GM19467 (cell line): ENCODE measurements at regions not wholly inside any gene's neighbourhood (a gene's known extent, or its start where the extent isn't known, plus 50 kb on each side); places are given as distances from the start of the nearest gene placed in this dataset.
"Not testable (repeated sequence)": the region's sequence is repeated elsewhere in the genome, so short reads cannot be mapped to it uniquely, and the experiment has no call there.

Experiments used
- ATAC-seq: cut with Tn5 transposase; IDR thresholded peaks from one replicate; pipeline ENCODE4 v1.9.1; 2021; ENCODE audit warnings: mild to moderate bottlenecking, moderate library complexity; ENCODE audit not compliant: unreplicated experiment

DNA sequence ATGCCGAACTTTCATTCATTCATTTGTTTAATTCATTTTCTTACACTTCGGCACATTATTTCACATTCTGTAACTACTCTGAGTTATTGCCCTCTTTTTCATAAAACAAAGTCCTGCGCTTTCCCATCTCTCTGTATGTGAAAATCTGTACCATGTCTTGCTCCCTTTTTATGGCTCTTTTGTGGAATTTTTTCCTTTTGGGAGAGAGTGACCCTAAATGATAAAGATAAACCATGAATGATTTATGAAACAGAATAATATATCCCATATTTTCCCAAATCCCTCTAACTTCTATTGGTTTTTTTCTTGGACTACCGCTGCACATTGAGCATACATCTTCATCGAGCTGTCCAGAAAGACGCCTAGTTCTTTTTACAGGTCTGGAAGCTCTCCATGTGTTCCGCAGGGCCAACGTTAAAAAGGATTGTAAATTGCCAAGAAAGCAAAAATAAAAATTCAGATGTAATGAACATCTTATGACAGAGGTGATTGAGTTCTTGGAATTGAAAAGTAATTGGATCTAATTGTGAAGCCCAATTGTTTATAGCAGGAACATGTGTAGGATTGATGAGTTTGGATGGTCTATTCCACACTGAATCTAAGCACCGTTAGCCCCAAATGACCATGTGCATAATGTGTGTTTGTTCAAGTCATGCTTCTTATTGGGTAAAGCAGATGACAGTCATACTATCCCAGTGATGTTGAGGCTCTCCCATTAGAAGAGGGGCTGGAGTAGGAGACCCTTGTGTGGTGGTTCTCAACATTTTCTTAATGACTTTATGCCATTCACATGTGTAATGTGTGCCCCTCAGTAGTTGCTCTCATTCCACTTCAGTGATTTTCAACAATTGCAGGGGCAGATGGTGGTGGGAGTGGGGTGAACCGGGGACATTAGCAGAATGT lies 378.9 kb downstream of the DLEU7 start:
- no peak for ATAC-seq

DNA sequence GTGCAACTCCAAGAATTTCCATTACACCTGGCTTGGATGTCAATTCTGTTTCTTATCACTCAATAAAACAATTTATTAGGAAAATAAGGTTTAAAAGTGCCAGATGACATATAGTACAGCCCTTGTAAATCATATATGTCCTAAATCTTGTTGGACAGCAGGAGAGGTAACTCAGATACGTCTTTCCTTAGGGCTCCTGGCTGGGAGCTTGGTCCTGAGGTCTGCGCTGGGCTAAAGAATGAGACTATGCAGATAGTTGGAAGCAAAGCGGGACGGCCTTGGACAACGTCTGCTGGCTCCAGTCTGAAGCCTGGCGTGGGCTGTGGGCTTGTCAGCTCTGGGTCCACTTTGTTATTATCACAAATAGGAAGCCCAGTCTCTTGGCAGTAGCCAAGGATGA lies 377.0 kb downstream of the DLEU7 start:
- ATAC-seq = no peak

GRCh38 chr13:50467156-50468110 lies 376.1 kb downstream of the DLEU7 start:
- no peak for ATAC-seq

GRCh38 chr13:50468849-50469669 lies 374.4 kb downstream of the DLEU7 start:
- no peak for ATAC-seq

GRCh38 chr13:50473050-50473449 lies 370.4 kb downstream of the DLEU7 start:
- not testable (repeated sequence) for ATAC-seq

DNA sequence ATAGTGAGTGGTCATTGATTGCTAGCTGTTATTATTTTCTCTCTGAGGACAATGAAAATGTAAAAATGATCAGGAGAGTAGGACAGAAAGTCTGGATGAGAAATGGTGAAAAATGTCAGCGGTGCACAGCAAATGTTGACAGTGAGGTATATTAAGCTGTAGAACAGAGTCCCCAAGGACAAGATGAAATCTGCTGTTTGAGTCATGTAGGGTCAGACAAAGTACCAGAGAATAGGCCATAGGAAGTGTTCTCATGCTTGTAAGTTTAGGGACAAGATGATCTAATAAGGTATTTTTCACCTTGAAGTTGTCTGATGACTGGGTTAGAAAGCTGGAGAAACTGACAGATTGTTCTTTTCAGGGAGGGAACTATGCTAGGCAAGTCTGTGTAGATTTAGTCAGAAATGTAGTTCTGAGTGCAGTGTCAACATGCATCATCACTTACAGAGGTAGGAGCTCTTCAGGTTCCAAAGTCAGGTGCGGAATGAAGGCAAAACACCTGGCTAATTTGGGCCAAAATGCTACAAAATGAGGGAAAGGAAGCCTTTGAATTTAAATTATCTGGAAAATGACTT lies 369.3 kb downstream of the DLEU7 start:
- ATAC-seq = no peak

DNA sequence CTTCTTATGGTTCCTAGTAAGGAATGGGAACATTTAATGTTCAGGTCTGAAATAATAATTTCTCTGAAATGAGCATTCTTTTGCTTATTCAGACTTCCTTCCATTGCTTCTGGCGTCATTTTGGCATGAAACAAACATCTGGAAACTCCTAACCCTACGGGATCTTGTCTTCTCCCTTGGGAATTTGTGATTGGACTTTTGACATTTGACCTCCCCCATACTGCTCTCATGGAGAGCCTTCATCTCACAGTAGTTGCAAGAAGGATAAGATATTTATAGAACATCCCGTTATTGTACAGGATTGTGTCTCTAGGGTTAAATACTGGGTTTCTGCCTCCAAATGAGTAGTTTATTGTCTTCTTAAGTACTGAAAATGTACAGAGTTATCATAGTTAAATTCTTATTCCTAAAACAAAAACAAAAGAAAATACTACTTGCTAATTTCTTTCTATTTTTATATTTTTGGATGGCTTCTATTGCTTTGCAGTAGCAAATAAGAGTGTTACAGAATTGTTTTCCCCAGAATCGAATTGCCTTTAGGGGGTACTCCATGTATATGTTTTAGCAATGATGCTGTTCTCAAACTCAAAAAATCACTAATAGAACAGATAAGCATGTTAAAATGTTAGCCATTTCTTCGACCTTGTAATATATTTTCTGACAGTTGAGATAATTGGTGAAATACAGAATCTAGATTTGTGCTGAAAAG lies 366.8 kb downstream of the DLEU7 start:
- ATAC-seq = no peak

DNA sequence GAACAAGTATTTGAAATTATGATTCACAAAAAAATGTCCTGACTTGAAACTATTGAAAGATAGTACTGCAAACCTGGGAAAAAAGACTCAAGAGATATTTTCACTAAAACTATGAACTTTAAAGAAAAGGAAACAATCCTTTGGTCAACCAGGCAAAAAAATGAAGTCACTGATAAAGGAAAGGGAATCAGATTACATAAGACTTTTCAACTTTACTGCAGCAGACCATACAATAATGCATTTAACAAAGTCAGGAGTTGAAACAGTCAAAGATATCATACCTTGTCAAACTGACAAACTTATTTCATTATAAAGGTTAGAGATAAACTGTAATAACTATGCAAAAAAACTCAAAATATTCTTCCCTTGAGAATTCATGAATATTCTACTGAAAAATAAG lies 361.6 kb downstream of the DLEU7 start:
- ATAC-seq = no peak

DNA sequence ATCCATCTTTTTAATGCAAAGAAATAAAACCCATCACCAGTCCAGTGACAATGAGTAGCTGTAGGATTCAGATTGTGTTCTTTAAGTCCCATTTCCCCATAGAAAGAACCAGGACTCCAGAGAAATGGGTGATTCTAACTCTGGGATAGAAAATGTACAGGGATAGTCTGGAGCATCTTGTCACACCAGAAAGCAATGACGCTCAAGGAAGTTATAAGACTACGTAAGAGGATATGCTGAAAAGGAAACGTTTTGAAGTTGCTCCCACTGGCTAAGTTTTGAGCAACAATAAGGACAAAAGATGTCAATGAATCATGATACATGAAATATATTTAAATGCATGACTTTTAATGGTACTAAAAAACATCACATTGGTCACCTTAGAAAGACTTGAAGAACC lies 360.1 kb downstream of the DLEU7 start:
- ATAC-seq = no peak

- ATAC-seq = no peak
Measured at GRCh38 chr13:50484472-50485113, 358.9 kb downstream of the DLEU7 start.

- no peak for ATAC-seq
Measured at GRCh38 chr13:50485979-50486935, 357.2 kb downstream of the DLEU7 start.

- no peak for ATAC-seq
Measured at GRCh38 chr13:50493683-50494082, 349.8 kb downstream of the DLEU7 start.

DNA sequence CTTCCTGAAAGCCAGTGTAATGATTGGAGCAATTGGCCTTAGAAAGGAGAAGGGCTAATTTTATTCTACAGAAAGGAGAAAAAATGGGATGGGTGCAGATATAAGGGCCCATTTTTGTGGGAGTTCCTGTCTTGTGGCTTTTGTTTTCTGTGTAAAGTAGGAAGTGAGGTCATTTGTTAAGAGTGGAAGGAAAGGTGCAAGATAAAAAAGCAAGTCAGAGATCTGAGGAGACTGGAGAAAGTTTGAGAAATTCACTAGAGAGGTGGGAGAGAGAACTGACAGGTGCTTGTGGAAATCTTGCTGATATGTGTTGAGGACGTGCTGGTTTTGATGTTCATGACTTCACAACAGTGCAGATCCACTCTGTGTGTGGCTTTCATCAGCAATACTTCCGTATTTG lies 349.4 kb downstream of the DLEU7 start:
- ATAC-seq = no peak

DNA sequence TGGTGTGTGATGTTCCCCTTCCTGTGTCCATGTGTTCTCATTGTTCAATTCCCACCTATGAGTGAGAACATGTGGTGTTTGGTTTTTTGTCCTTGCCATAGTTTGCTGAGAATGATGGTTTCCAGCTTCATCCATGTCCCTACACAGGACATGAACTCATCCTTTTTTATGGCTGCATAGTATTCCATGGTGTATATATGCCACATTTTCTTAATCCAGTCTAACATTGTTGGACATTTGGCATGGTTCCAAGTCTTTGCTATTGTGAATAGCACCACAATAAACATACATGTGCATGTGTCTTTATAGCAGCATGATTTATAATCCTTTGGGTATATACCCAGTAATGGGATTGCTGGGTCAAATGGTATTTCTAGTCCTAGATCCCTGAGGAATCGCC lies 340.3 kb downstream of the DLEU7 start:
- ATAC-seq = not testable (repeated sequence)

- ATAC-seq = no peak
Measured at GRCh38 chr13:50509167-50509566, 334.3 kb downstream of the DLEU7 start.

DNA sequence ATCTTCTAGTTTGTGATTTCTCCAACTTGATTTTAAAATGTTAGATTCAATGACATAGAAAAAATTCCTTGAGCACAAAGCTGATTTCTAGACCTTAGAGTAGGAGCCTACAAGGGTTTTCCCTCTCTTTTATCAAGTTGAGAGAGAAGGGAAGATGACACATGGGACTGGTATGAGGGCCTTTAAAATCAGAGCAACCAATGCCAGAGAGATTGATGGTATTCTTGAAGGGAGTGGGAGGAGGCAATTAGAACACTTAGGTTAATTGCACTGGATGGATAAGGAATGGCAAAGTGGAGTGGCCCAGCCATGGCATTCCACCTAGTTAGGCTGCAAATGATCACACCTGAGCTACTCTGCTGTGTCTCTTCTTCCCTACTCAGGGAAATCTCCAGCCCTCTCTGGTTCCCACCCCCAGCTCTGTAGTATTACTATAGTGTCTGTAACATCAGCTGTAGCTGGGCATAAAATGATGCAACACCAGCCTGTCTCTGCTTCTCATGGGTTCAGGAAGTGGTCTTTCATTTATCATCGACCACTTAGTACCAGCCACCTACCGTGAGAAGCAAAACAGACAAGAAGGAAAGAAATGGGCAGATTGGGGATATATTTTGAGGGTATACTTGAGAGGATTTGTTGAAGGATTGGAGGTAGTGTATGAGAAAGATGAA lies 333.6 kb downstream of the DLEU7 start:
- no peak for ATAC-seq

- not testable (repeated sequence) for ATAC-seq
Measured at GRCh38 chr13:50510885-50511545, 332.5 kb downstream of the DLEU7 start.
